B cell (primary cell): ENCODE measurements at regions not wholly inside any gene's neighbourhood (a gene's known extent, or its start where the extent isn't known, plus 50 kb on each side); places are given as distances from the start of the nearest gene placed in this dataset.

Source experiments
- CTCF ChIP-seq: fragments of 200-600 bp; IDR thresholded peaks from one replicate; pipeline ENCODE4 v1.8.0; 2022; ENCODE audit warnings: antibody characterized with exemption, mild to moderate bottlenecking
- EZH2 ChIP-seq: IDR thresholded peaks from 2 replicates; pipeline ENCODE4 v1.6.1; 2012; ENCODE audit warnings: borderline replicate concordance, low read depth, mild to moderate bottlenecking, moderate library complexity, low read length; ENCODE audit not compliant: insufficient read depth, poor library complexity, severe bottlenecking

- TF ChIP-seq CTCF = no peak
- no peak for TF ChIP-seq EZH2
These were observed 1671.6 kb upstream of the TENM3 start for GRCh38 chr4:180571516-180572055.
